ENCODE measurements at regions not wholly inside any gene's neighbourhood (a gene's known extent, or its start where the extent isn't known, plus 50 kb on each side); places are given as distances from the start of the nearest gene placed in this dataset.
"Not testable (repeated sequence)": the region's sequence is repeated elsewhere in the genome, so short reads cannot be mapped to it uniquely, and the experiment has no call there.

DNA sequence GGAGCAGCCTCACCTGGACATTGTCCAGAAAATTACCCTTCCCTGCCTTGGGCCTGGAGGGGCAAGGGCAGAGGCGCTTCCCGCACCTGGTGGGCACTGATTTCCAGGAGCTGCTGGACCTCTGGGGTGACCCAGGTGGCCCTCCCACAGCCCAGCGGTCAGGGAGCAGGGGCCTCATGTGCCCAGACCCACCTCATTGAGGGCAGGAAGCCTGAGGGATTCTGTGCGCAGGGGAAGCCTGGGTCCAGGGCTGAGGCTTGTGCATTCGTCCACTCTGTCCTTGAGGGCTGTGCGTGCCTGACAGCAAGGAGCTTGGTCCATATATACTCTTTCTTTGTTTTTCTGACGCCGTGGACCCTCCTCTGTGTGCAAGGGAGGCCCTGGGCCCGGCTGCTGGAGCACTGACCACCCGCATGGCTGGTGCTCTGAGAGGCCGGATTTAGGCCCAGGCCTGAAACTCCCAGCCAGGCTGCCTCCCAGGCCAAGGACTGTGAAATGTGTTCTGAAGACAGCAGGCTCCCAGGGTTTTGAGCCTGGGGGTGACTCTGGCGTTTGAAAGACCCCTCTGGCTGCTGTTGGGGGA, 69.0 kb upstream of the LRPAP1 start:
- TF ChIP-seq, protein P1, sequence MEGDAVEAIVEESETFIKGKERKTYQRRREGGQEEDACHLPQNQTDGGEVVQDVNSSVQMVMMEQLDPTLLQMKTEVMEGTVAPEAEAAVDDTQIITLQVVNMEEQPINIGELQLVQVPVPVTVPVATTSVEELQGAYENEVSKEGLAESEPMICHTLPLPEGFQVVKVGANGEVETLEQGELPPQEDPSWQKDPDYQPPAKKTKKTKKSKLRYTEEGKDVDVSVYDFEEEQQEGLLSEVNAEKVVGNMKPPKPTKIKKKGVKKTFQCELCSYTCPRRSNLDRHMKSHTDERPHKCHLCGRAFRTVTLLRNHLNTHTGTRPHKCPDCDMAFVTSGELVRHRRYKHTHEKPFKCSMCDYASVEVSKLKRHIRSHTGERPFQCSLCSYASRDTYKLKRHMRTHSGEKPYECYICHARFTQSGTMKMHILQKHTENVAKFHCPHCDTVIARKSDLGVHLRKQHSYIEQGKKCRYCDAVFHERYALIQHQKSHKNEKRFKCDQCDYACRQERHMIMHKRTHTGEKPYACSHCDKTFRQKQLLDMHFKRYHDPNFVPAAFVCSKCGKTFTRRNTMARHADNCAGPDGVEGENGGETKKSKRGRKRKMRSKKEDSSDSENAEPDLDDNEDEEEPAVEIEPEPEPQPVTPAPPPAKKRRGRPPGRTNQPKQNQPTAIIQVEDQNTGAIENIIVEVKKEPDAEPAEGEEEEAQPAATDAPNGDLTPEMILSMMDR (IDR thresholded peaks at IDR 0.05; ENCODE audit: poor library complexity), result not testable (repeated sequence)
- not testable (repeated sequence) for TF ChIP-seq EZH2phosphoT487 (IDR thresholded peaks at IDR 0.05; ENCODE audit: low read depth, severe bottlenecking, unreplicated experiment); EZH2 (IDR thresholded peaks at IDR 0.05; ENCODE audit: borderline replicate concordance)

All from hepatocyte (in vitro differentiated cells).